ENCODE measurements at regions not wholly inside any gene's neighbourhood (a gene's known extent, or its start where the extent isn't known, plus 50 kb on each side); places are given as distances from the start of the nearest gene placed in this dataset.

GRCh38 chr10:123544986-123545385 lies 121.2 kb upstream of the GPR26 start:
- no peak for TF ChIP-seq SUZ12 (IDR thresholded peaks at IDR 0.05)
- no peak for TF ChIP-seq PKNOX1 (IDR thresholded peaks at IDR 0.05)

Measured in HEK293T (cell line).